HG03378 (cell line): ENCODE measurements at regions not wholly inside any gene's neighbourhood (a gene's known extent, or its start where the extent isn't known, plus 50 kb on each side); places are given as distances from the start of the nearest gene placed in this dataset.
"Not testable (repeated sequence)": the region's sequence is repeated elsewhere in the genome, so short reads cannot be mapped to it uniquely, and the experiment has no call there.

Experiments used
- ATAC-seq: cut with Tn5 transposase; IDR thresholded peaks from one replicate; pipeline ENCODE4 v1.9.1; 2021; ENCODE audit warnings: mild to moderate bottlenecking, moderate library complexity; ENCODE audit not compliant: unreplicated experiment

GRCh38 chr3:177646749-177647148, 449.5 kb upstream of the TBL1XR1 start:
- ATAC-seq = peak; percentile 65

GRCh38 chr3:177647341-177647740, 450.1 kb upstream of the TBL1XR1 start:
- peak; percentile 18 for ATAC-seq

- ATAC-seq = no peak
Observed at GRCh38 chr3:177647876-177648275, 450.6 kb upstream of the TBL1XR1 start.

- ATAC-seq = no peak
Observed at GRCh38 chr3:177652556-177653291, 455.4 kb upstream of the TBL1XR1 start.

GRCh38 chr3:177657243-177657642, 460.0 kb upstream of the TBL1XR1 start:
- ATAC-seq = no peak

GRCh38 chr3:177658354-177658753, 461.1 kb upstream of the TBL1XR1 start:
- ATAC-seq = no peak

- ATAC-seq = not testable (repeated sequence)
Observed at GRCh38 chr3:177664380-177665103, 467.3 kb upstream of the TBL1XR1 start.

- ATAC-seq = no peak
Observed at GRCh38 chr3:177665122-177665808, 468.0 kb upstream of the TBL1XR1 start.

- ATAC-seq = no peak
Observed at GRCh38 chr3:177672252-177672911, 475.1 kb upstream of the TBL1XR1 start.

- no peak for ATAC-seq
Observed at GRCh38 chr3:177673112-177673914, 476.0 kb upstream of the TBL1XR1 start.

GRCh38 chr3:177674186-177674585, 476.9 kb upstream of the TBL1XR1 start:
- ATAC-seq = no peak

- ATAC-seq = no peak
Observed at GRCh38 chr3:177676148-177676547, 478.9 kb upstream of the TBL1XR1 start.

GRCh38 chr3:177676947-177677587, 479.8 kb upstream of the TBL1XR1 start:
- no peak for ATAC-seq

GRCh38 chr3:177679568-177680471, 482.5 kb upstream of the TBL1XR1 start:
- peak; percentile 91 for ATAC-seq

GRCh38 chr3:177680472-177680821, 483.2 kb upstream of the TBL1XR1 start:
- ATAC-seq = no peak

- ATAC-seq = no peak
Observed at GRCh38 chr3:177681156-177681555, 483.9 kb upstream of the TBL1XR1 start.

- ATAC-seq = no peak
Observed at GRCh38 chr3:177681852-177682251, 484.6 kb upstream of the TBL1XR1 start.

GRCh38 chr3:177683586-177683985, 486.3 kb upstream of the TBL1XR1 start:
- no peak for ATAC-seq

- no peak for ATAC-seq
Observed at GRCh38 chr3:177686671-177687070, 489.4 kb upstream of the TBL1XR1 start.
